ENCODE measurements at regions not wholly inside any gene's neighbourhood (a gene's known extent, or its start where the extent isn't known, plus 50 kb on each side); places are given as distances from the start of the nearest gene placed in this dataset.
"Not testable (repeated sequence)": the region's sequence is repeated elsewhere in the genome, so short reads cannot be mapped to it uniquely, and the experiment has no call there.

- Histone ChIP-seq H3K4me1 (no peaks in the 10 kb centered on the region), H3K27ac (no peak overlapping the region), H3K4me3 (no peak overlapping the region), H3K9me3 (peaks cover 6% of the 10 kb centered on the region), H3K27me3 (ENCODE audit: insufficient read depth in 3 of 3, low read length in 2 of 3) (no peaks in the 10 kb centered on the region), H3K36me3 (ENCODE audit: insufficient read depth in 1 of 2, low read depth in 1 of 2) (no peaks in the 10 kb centered on the region)
- 37 to 48% (median 38%) methylated on average over 14 of the region's 14 CpGs for WGBS, 3 donors
- no peak for TF ChIP-seq CTCF (IDR thresholded peaks at IDR 0.05)
- no peak for ATAC-seq
- no peak for DNase-seq
- intact Hi-C loops (cut with DNase I), result no loop called here
Observed at GRCh38 chrX:1093121-1093520, 119.3 kb downstream of the CRLF2 start.

DNA sequence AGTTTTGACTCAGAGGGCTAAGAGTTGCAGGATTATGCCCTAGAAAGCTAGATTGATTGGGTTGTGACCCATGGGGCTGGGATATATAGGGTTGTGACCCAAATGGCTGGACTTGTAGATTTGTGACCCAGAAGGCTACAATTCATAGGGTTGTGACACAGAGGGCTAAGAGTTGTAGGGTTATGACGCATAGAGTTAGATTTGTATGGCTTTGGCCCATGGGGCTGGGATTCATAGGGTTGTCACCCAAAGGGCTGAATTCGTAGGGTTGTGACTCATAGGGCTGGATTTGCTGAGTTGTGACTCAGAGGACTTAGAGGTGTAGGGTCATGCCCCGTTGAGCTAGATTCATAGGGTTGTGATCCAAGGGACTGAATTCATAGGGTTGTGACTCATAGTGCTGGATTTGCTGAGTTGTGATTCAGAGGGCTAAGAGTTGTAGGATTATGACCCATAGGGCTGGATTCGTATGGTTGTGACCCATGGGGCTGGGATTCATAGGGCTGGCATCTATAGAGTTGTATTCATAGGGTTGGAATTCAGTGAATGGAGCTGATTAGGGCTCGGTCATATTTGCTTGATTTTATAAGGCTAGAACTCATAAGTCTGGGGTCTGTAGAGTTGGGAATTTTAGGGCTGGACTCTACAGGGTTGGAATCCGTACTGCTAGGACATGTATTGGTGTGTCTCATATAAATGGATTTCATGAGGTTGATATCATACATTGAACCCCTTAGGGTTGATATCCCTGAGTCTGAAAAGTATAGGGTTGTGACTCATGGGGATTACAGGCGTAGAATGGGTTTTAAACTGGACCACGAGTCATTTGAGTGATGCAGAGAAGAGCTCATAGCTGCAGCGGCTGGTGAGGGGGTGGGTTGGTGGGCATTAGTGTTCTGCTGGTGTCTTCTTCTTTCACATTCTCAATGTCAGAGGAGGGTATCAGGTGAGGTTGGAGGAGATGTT is 125.7 kb downstream of the CRLF2 start:
- Histone ChIP-seq H3K4me1 (no peaks in the 10 kb centered on the region), H3K9me3 (no peaks in the 10 kb centered on the region), H3K36me3 (ENCODE audit: insufficient read depth in 1 of 2, low read depth in 1 of 2) (no peaks in the 10 kb centered on the region), H3K27ac (no peak overlapping the region), H3K4me3 (no peak overlapping the region), H3K27me3 (ENCODE audit: insufficient read depth in 3 of 3, low read length in 2 of 3) (no peaks in the 10 kb centered on the region)
- DNase-seq (no peak), ATAC-seq (no peak)
- intact Hi-C loops (cut with DNase I), result no loop called here
- 60 to 68% (median 63%) methylated on average over 9 of the region's 9 CpGs for WGBS, 3 donors
- no peak for TF ChIP-seq CTCF (IDR thresholded peaks at IDR 0.05)

DNA sequence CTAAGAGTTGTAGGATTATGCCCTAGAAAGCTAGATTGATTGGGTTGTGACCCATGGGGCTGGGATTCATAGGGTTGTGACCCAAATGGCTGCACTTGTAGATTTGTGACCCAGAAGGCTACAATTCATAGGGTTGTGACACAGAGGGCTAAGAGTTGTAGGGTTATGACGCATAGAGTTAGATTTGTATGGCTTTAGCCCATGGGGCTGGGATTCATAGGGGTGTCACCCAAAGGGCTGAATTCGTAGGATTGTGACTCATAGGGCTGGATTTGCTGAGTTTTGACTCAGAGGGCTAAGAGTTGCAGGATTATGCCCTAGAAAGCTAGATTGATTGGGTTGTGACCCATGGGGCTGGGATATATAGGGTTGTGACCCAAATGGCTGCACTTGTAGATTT is 126.6 kb downstream of the CRLF2 start:
- H3K27ac ChIP-seq; DNase-seq; H3K27me3 ChIP-seq (ENCODE audit: insufficient read depth in 3 of 3, low read length in 2 of 3); H3K9me3 ChIP-seq; intact Hi-C loops (cut with DNase I); H3K4me3 ChIP-seq; H3K36me3 ChIP-seq (ENCODE audit: insufficient read depth in 1 of 2, low read depth in 1 of 2); ATAC-seq; H3K4me1 ChIP-seq: not testable (repeated sequence)
- 74 to 83% (median 76%) methylated on average over 2 of the region's 2 CpGs for WGBS, 3 donors

DNA sequence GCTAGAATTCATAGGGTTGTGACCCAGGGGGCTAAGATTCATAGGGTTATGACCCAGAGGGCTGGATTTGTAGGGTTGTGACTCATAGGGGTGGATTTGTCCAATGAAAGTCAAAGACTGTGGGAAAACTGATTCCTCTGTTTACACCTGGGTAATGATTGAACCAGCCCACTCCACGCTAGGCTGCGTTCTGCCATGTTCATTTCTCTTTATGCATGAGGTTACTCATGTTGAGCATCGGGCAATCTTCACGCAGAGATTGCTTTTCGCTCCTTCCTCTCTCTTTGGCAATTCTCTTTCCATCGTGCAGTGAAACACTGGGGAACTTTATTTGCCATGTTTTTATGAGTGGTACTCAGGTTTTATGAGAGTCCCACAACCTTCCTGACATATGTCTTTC is 127.8 kb downstream of the CRLF2 start:
- H3K36me3 ChIP-seq (ENCODE audit: insufficient read depth in 1 of 2, low read depth in 1 of 2), result no peaks in the 10 kb centered on the region
- no peak for DNase-seq
- 78 to 86% (median 84%) methylated on average over 6 of the region's 6 CpGs for WGBS, 3 donors
- no peaks in the 10 kb centered on the region for H3K4me1 ChIP-seq
- H3K4me3 ChIP-seq, result no peak overlapping the region
- TF ChIP-seq CTCF (IDR thresholded peaks at IDR 0.05), result no peak
- intact Hi-C loops (cut with DNase I), result no loop called here
- ATAC-seq, result no peak
- no peak overlapping the region for H3K27ac ChIP-seq
- H3K9me3 ChIP-seq, result no peaks in the 10 kb centered on the region
- H3K27me3 ChIP-seq (ENCODE audit: insufficient read depth in 3 of 3, low read length in 2 of 3), result no peaks in the 10 kb centered on the region

GRCh38 chrX:1076871-1077651 is 135.4 kb downstream of the CRLF2 start:
- H3K27me3 ChIP-seq (ENCODE audit: insufficient read depth in 3 of 3, low read length in 2 of 3), result no peaks in the 10 kb centered on the region
- no peaks in the 10 kb centered on the region for H3K4me1 ChIP-seq
- H3K4me3 ChIP-seq, result no peak overlapping the region
- DNase-seq, result no peak
- WGBS, 3 donors, result 47 to 54% (median 54%) methylated on average over 29 of the region's 29 CpGs
- no peaks in the 10 kb centered on the region for H3K36me3 ChIP-seq (ENCODE audit: insufficient read depth in 1 of 2, low read depth in 1 of 2)
- no peak overlapping the region for H3K27ac ChIP-seq
- no peak for TF ChIP-seq CTCF (IDR thresholded peaks at IDR 0.05)
- intact Hi-C loops (cut with DNase I), result no loop called here
- no peaks in the 10 kb centered on the region for H3K9me3 ChIP-seq
- no peak for ATAC-seq
